A549 (cell line): ENCODE measurements at regions not wholly inside any gene's neighbourhood (a gene's known extent, or its start where the extent isn't known, plus 50 kb on each side); places are given as distances from the start of the nearest gene placed in this dataset.

Experiments used
- ATAC-seq, 2 experiments: fragments of 200-7000 bp in 1 of 2; fragments of >200 bp in 1 of 2; cut with Nextera tagmentation in 1 of 2; cut with Tn5 transposase in 1 of 2; 3 replicates each; pipeline versions ENCODE4 v1.8.0 to v1.9.1; 2018 to 2020; ENCODE audit warnings: mild to moderate bottlenecking in 1 of 2, moderate library complexity in 1 of 2
- CTCF ChIA-PET: fragments of 300-600 bp; sonication (Branson Sonifier 250); formaldehyde crosslinking; extraction: SDS; loops from one replicate; lab custom pipeline; 2021; ENCODE audit warnings: antibody characterized with exemption, inconsistent platforms; lab: Yijun Ruan, JAX
- POLR2A ChIA-PET: fragments of 350-600 bp; formaldehyde crosslinking; extraction: SDS; loops from one replicate; lab custom pipeline; 2021; ENCODE audit warnings: antibody characterized with exemption, inconsistent platforms; lab: Yijun Ruan, JAX
- DNase-seq, 2 experiments: peaks; one replicate each; pipeline versions ENCODE4 v3.0.0 to v3.0.0-alpha.2; 2011 to 2016; ENCODE audit warnings: low read depth in 1 of 2, low spot score in 1 of 2
- FAIRE-seq: peaks from 2 replicates; lab custom pipeline; 2011; peaks lifted over from hg19 to GRCh38; lab: Jason Lieb, UNC
- H3K27ac ChIP-seq, 2 experiments: fragments of >200 bp; sonication (Bioruptor Twin); formaldehyde crosslinking; 3 replicates each; pipeline ENCODE4 v1.5.1; 2016 to 2017
- H3K4me1 ChIP-seq: fragments of >200 bp; sonication (Bioruptor Twin); formaldehyde crosslinking; 3 replicates; pipeline ENCODE4 v1.6.1; 2016
- H3K4me2 ChIP-seq: fragments of >200 bp; sonication (Bioruptor Twin); formaldehyde crosslinking; 3 replicates; pipeline ENCODE4 v1.6.1; 2016
- H3K4me3 ChIP-seq: fragments of >200 bp; sonication (Bioruptor Twin); formaldehyde crosslinking; 3 replicates; pipeline ENCODE4 v1.5.1; 2016
- H3K9me3 ChIP-seq: fragments of >200 bp; sonication (Bioruptor Twin); formaldehyde crosslinking; 3 replicates; pipeline ENCODE4 v1.6.1; 2016
- CEBPB ChIP-seq, 2 experiments: fragments of >200 bp in 1 of 2; sonication (Bioruptor Twin) in 1 of 2; formaldehyde crosslinking in 1 of 2; IDR thresholded peaks; 2 replicates each; pipeline ENCODE4 v1.6.1; 2012 to 2016
- CTCF ChIP-seq: fragments of >200 bp; sonication (Bioruptor Twin); formaldehyde crosslinking; IDR thresholded peaks from 3 replicates; pipeline ENCODE4 v1.5.1; 2016
- E2F6 ChIP-seq: IDR thresholded peaks from 2 replicates; pipeline ENCODE4 v1.6.1; 2012; ENCODE audit warnings: low read depth, borderline replicate concordance
- EHF ChIP-seq: fragments of 250-450 bp; sonication (Bioruptor Pico); IDR thresholded peaks from 2 replicates; pipeline ENCODE4 v1.5.0; 2020; ENCODE audit warnings: mild to moderate bottlenecking
- ELK1 ChIP-seq: fragments of 150-350 bp; IDR thresholded peaks from 2 replicates; pipeline ENCODE4 v1.6.1; 2014; ENCODE audit warnings: low read depth, mild to moderate bottlenecking, low read length
- HDAC2 ChIP-seq: fragments of 200-600 bp; sonication (generic); IDR thresholded peaks from 2 replicates; pipeline ENCODE4 v1.6.1; 2016
- HEYL ChIP-seq: fragments of 250-450 bp; sonication (Bioruptor Pico); IDR thresholded peaks from 2 replicates; pipeline ENCODE4 v1.8.0; 2021; ENCODE audit warnings: mild to moderate bottlenecking, moderate library complexity
- HOXB13 ChIP-seq: fragments of 250-450 bp; sonication (Bioruptor Pico); IDR thresholded peaks from 2 replicates; pipeline ENCODE4 v1.5.0; 2020; ENCODE audit warnings: low read depth, mild to moderate bottlenecking, moderate library complexity
- KDM5A ChIP-seq: fragments of 200-600 bp; sonication (generic); IDR thresholded peaks from 2 replicates; pipeline ENCODE4 v1.6.1; 2016; ENCODE audit warnings: antibody characterized with exemption, mild to moderate bottlenecking
- NFE2L2 ChIP-seq: fragments of 150-350 bp; conservative IDR thresholded peaks from 2 replicates; pipeline ENCODE4 v1.6.1; 2014; ENCODE audit warnings: low read length
- NPAS2 ChIP-seq: fragments of 250-450 bp; sonication (Bioruptor Pico); IDR thresholded peaks from 2 replicates; pipeline ENCODE4 v1.8.0; 2022; ENCODE audit warnings: mild to moderate bottlenecking, moderate library complexity, borderline replicate concordance
- PHF8 ChIP-seq: fragments of 200-600 bp; sonication (generic); IDR thresholded peaks from 2 replicates; pipeline ENCODE4 v1.6.1; 2016; ENCODE audit warnings: low read depth, mild to moderate bottlenecking, antibody characterized with exemption, moderate library complexity, borderline replicate concordance
- POLR2A ChIP-seq: IDR thresholded peaks from 2 replicates; pipeline ENCODE4 v1.6.1; 2012; ENCODE audit warnings: mild to moderate bottlenecking, low read length
- REST ChIP-seq: fragments of 200-600 bp; sonication (generic); IDR thresholded peaks from 2 replicates; pipeline ENCODE4 v1.6.1; 2016; ENCODE audit warnings: antibody characterized with exemption, mild to moderate bottlenecking, moderate library complexity
- USF2 ChIP-seq: fragments of 450-650 bp; IDR thresholded peaks from 2 replicates; pipeline ENCODE4 v1.6.1; 2014; ENCODE audit warnings: antibody characterized with exemption
- WGBS: methylation state at CpG from one replicate; pipeline ENCODE4 v1.1.6; 2017; ENCODE audit errors: missing lambda C conversion rate; 5-methylcytosine and 5-hydroxymethylcytosine counted together

- Histone ChIP-seq H3K4me3 (no peak overlapping the region), H3K27ac (peak overlapping the region; percentile 22 to 48; a peak in 2 of 6 replicates), H3K9me3 (no peaks in the 10 kb centered on the region), H3K4me1 (peaks cover 17% of the 10 kb centered on the region; the same call in 2 of the 3 replicates), H3K4me2 (peak overlapping the region; percentile 55)
- FAIRE-seq = no peak
- ChIA-PET CTCF (no interaction called here), POLR2A (no interaction called here)
- WGBS = 28% methylated on average over 4 of the region's 4 CpGs
- DNase-seq = no peak
- TF ChIP-seq KDM5A (no peak), NPAS2 (CRISPR knock-in tag) (no peak), E2F6 (no peak), EHF (no peak)
- TF ChIP-seq, all 56 proteins: peak for 0
- ATAC-seq = no peak
These were observed 79.5 kb upstream of the PALMD start for GRCh38 chr1:99566290-99567021.

GRCh38 chr1:99570486-99571089, 75.3 kb upstream of the PALMD start:
- H3K4me1 ChIP-seq = peaks cover 12% of the 10 kb centered on the region; the same call in 2 of the 3 replicates
- TF ChIP-seq HDAC2 (no peak), POLR2A (no peak), REST (no peak), HEYL (no peak), HOXB13 (CRISPR knock-in tag) (no peak), PHF8 (no peak), E2F6 (no peak), ELK1 (no peak), USF2 (no peak), KDM5A (no peak), CEBPB (IDR thresholded peaks at IDR 0.05) (no peak), CTCF (no peak), NFE2L2 (no peak)
- ChIA-PET POLR2A (no interaction called here), CTCF (interaction anchor here (0.7 kb wide), 1 partner anchor 771 kb away, joined by 3 read pairs; no protein-coding TSS in a partner anchor)
- H3K27ac ChIP-seq = no peak overlapping the region
- no peak for FAIRE-seq
- no peak for DNase-seq
- no peak overlapping the region for H3K4me2 ChIP-seq
- H3K9me3 ChIP-seq = no peaks in the 10 kb centered on the region
- H3K4me3 ChIP-seq = no peak overlapping the region
- no peak for ATAC-seq
- WGBS = 59% methylated on average over 6 of the region's 6 CpGs
